Left lung (tissue), 4 donors: ENCODE measurements at regions not wholly inside any gene's neighbourhood (a gene's known extent, or its start where the extent isn't known, plus 50 kb on each side); places are given as distances from the start of the nearest gene placed in this dataset.
"Not testable (repeated sequence)": the region's sequence is repeated elsewhere in the genome, so short reads cannot be mapped to it uniquely, and the experiment has no call there.

Experiments used
- ATAC-seq: fragments of 200-7000 bp; cut with Tn5 transposase; one replicate; pipeline ENCODE4 v1.9.1; 2020; ENCODE audit warnings: moderate library complexity
- DNase-seq, 4 donors: peaks; one replicate each; pipeline ENCODE4 v3.0.0-alpha.2; 2013 to 2020
- H3K27ac ChIP-seq, 2 donors: fragments of 200-600 bp; sonication (generic) in 1 of 2; one replicate each; pipeline versions ENCODE4 v1.5.0 to v1.8.0; 2020 to 2021
- H3K27me3 ChIP-seq, 2 donors: fragments of 200-600 bp; sonication (generic) in 1 of 2; one replicate each; pipeline versions ENCODE4 v1.5.0 to v1.8.0; 2020 to 2021
- H3K36me3 ChIP-seq, 2 donors: fragments of 200-600 bp; sonication (generic) in 1 of 2; one replicate each; pipeline versions ENCODE4 v1.5.0 to v1.8.0; 2020 to 2021
- H3K4me1 ChIP-seq, 2 donors: fragments of 200-600 bp; one replicate each; pipeline ENCODE4 v1.8.0; 2021
- H3K4me3 ChIP-seq, 2 donors: fragments of 200-600 bp; sonication (generic) in 1 of 2; one replicate each; pipeline versions ENCODE4 v1.5.0 to v1.8.0; 2020 to 2021; ENCODE audit warnings: mild to moderate bottlenecking in 1 of 2
- H3K9me3 ChIP-seq, 2 donors: fragments of 200-600 bp; sonication (generic) in 1 of 2; one replicate each; pipeline versions ENCODE4 v1.5.0 to v1.8.0; 2020 to 2021
- CTCF ChIP-seq, 2 donors: fragments of 200-600 bp; sonication (generic) in 1 of 2; IDR thresholded peaks; one replicate each; pipeline versions ENCODE4 v1.5.0 to v1.8.0; 2021; ENCODE audit warnings: antibody characterized with exemption in 2 of 2
- intact Hi-C, 2 donors: fragments of 100-400 bp; cut with DNase I; formaldehyde crosslinking; loops; one replicate each; pipeline versions ENCODE4 v1.11.2 to v1.14.2; 2022
- donor health status: DM: no; HTN: yes; CAD: no.
- donor health status: DM: no; HTN: no; CAD: no.

- ATAC-seq (no peak), DNase-seq (no peak)
- Histone ChIP-seq H3K36me3 (no peaks in the 10 kb centered on the region), H3K27me3 (peaks cover 0 to 2% of the 10 kb centered on the region in 2 donors), H3K9me3 (peaks cover 0 to 5% of the 10 kb centered on the region in 2 donors), H3K27ac (no peak overlapping the region), H3K4me3 (no peak overlapping the region), H3K4me1 (no peaks in the 10 kb centered on the region)
- intact Hi-C loops = no loop called here
- no peak for TF ChIP-seq CTCF (IDR thresholded peaks at IDR 0.05)
Observed at GRCh38 chr2:360124-360523, 72.2 kb upstream of the ALKAL2 start.

GRCh38 chr2:359047-359446 is 71.2 kb upstream of the ALKAL2 start:
- no peak for DNase-seq
- no peak for ATAC-seq

GRCh38 chr2:357811-358210 is 69.9 kb upstream of the ALKAL2 start:
- intact Hi-C loops = no loop called here
- peaks cover 0 to under 1% of the 10 kb centered on the region in 2 donors for H3K9me3 ChIP-seq
- H3K36me3 ChIP-seq = no peaks in the 10 kb centered on the region
- DNase-seq (no peak), ATAC-seq (no peak)
- H3K4me1 ChIP-seq = no peaks in the 10 kb centered on the region
- H3K27ac ChIP-seq = no peak overlapping the region
- TF ChIP-seq CTCF (IDR thresholded peaks at IDR 0.05) = no peak
- H3K4me3 ChIP-seq = no peak overlapping the region
- no peaks in the 10 kb centered on the region for H3K27me3 ChIP-seq

More at GRCh38 chr2:359047-359446, 71.2 kb upstream of the ALKAL2 start:
- Histone ChIP-seq H3K4me3 (no peak overlapping the region), H3K9me3 (peaks cover 0 to 5% of the 10 kb centered on the region in 2 donors), H3K36me3 (no peaks in the 10 kb centered on the region), H3K4me1 (no peaks in the 10 kb centered on the region), H3K27ac (no peak overlapping the region), H3K27me3 (no peaks in the 10 kb centered on the region)
- TF ChIP-seq CTCF (IDR thresholded peaks at IDR 0.05) = no peak
- intact Hi-C loops = no loop called here

- H3K27me3 ChIP-seq, H3K36me3 ChIP-seq, H3K4me3 ChIP-seq, ATAC-seq, H3K27ac ChIP-seq, intact Hi-C loops, H3K9me3 ChIP-seq, H3K4me1 ChIP-seq, DNase-seq: not testable (repeated sequence)
Observed at GRCh38 chr2:356304-356703, 68.4 kb upstream of the ALKAL2 start.

- ATAC-seq = no peak
Observed at GRCh38 chr2:355773-356172, 67.9 kb upstream of the ALKAL2 start.

More at GRCh38 chr2:355773-356172, 67.9 kb upstream of the ALKAL2 start:
- Histone ChIP-seq H3K36me3 (no peaks in the 10 kb centered on the region), H3K9me3 (no peaks in the 10 kb centered on the region), H3K27ac (no peak overlapping the region), H3K4me3 (no peak overlapping the region), H3K27me3 (peaks cover 0 to 2% of the 10 kb centered on the region in 2 donors), H3K4me1 (no peaks in the 10 kb centered on the region)
- no peak for DNase-seq
- intact Hi-C loops = no loop called here
- TF ChIP-seq CTCF (IDR thresholded peaks at IDR 0.05) = no peak
